Stomach (tissue), 4 donors: ENCODE measurements at regions not wholly inside any gene's neighbourhood (a gene's known extent, or its start where the extent isn't known, plus 50 kb on each side); places are given as distances from the start of the nearest gene placed in this dataset.

Experiments
- EP300 ChIP-seq: sonication (generic); formaldehyde crosslinking; IDR thresholded peaks from one replicate; pipeline ENCODE4 v1.6.1; 2017; ENCODE audit warnings: antibody characterized with exemption
- POLR2AphosphoS5 ChIP-seq, 3 donors: sonication (generic); formaldehyde crosslinking; IDR thresholded peaks; one replicate each; pipeline ENCODE4 v1.6.1; 2016; ENCODE audit warnings: antibody characterized with exemption in 3 of 3
- TF ChIP-seq, protein P1 (sequence below), 7 experiments: fragments of 450-650 bp in 4 of 7; fragments of 200-600 bp in 3 of 7; sonication (generic) in 3 of 7; IDR thresholded peaks; one replicate each; pipeline ENCODE4 v1.5.1; 2016 to 2019; ENCODE audit warnings: antibody characterized with exemption in 7 of 7, control low read depth in 2 of 7, mild to moderate bottlenecking in 1 of 7

DNA sequence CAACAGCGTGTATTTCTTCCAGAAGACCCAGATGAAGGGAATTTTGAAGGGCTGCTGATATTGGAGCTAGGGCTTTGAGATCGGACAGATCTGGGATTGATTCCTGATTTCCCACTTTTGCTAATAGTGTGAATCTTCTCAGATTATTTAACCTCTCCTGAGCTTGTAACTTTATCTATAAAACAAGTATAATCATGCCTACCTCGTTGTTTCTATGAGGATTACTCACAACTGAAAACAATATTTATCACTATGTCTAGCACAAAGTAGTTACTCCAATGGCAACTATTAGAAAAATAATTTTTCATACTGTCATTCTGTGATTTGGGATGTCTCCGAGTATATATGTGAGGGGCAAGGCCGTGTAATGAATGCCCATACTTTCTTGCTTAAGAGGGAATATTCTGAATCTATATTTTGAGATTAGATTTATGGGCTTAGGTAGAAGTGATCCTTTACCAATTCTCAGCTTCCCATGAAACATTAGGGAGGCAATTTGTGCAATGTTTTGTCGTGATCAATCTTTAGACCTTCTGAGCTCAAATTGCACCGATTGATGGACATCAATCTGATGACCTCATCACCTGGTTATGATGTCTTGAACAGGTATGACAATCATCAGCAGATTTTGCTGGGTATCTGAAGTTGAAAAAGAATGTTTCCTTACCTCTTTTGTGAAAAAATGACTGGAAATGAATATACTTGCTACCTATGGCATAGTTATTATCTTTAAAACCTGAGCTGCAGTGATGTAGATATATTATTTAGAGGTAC is 339.9 kb downstream of the KCNS3 start:
- TF ChIP-seq, protein P1, sequence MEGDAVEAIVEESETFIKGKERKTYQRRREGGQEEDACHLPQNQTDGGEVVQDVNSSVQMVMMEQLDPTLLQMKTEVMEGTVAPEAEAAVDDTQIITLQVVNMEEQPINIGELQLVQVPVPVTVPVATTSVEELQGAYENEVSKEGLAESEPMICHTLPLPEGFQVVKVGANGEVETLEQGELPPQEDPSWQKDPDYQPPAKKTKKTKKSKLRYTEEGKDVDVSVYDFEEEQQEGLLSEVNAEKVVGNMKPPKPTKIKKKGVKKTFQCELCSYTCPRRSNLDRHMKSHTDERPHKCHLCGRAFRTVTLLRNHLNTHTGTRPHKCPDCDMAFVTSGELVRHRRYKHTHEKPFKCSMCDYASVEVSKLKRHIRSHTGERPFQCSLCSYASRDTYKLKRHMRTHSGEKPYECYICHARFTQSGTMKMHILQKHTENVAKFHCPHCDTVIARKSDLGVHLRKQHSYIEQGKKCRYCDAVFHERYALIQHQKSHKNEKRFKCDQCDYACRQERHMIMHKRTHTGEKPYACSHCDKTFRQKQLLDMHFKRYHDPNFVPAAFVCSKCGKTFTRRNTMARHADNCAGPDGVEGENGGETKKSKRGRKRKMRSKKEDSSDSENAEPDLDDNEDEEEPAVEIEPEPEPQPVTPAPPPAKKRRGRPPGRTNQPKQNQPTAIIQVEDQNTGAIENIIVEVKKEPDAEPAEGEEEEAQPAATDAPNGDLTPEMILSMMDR (IDR thresholded peaks at IDR 0.05), result no peak
- TF ChIP-seq EP300, result no peak
- TF ChIP-seq POLR2AphosphoS5 (IDR thresholded peaks at IDR 0.05), result no peak
